HG03521 (cell line): ENCODE measurements at regions not wholly inside any gene's neighbourhood (a gene's known extent, or its start where the extent isn't known, plus 50 kb on each side); places are given as distances from the start of the nearest gene placed in this dataset.

Experiments
- ATAC-seq: cut with Tn5 transposase; IDR thresholded peaks from one replicate; pipeline ENCODE4 v1.9.1; 2021; ENCODE audit warnings: mild to moderate bottlenecking, moderate library complexity; ENCODE audit not compliant: unreplicated experiment

DNA sequence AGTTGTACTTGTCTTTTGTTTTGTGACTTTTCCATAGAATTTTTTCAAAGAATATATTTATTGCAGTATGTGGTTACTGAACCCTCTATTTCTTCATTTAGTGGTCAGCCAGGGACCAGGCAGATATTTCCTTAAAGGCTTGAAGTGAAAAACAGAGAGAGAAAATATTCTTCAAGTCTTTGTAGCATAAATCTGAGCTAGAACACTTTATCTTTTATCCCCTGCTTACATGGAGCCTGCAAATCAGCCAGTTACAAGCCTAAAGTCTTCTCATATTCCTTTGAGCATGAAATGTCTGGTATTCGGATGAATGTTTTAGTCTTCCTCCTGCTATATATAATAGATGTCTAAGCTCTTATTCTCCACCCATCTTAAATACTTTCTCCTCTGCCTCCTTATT, 1557.5 kb upstream of the ACVR2A start:
- ATAC-seq: no peak

DNA sequence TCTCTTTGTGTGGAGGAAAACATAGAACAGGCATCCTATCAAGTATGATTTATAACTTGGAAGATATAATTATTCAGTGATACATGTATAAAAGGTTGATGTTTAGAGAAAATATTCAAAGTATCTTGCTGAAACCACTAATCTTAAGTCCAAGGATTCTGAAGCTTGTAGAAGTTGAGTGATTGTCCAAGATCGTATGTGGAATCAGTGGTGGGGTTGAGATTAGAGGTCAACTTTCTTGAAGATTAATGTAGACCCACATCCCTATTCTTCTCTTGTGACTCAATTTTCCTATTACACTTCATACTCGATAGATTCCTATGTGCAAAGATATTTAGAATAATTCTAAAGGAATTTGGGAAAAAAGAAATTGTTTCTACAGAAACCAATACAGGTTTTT, 1565.9 kb upstream of the ACVR2A start:
- ATAC-seq: no peak

DNA sequence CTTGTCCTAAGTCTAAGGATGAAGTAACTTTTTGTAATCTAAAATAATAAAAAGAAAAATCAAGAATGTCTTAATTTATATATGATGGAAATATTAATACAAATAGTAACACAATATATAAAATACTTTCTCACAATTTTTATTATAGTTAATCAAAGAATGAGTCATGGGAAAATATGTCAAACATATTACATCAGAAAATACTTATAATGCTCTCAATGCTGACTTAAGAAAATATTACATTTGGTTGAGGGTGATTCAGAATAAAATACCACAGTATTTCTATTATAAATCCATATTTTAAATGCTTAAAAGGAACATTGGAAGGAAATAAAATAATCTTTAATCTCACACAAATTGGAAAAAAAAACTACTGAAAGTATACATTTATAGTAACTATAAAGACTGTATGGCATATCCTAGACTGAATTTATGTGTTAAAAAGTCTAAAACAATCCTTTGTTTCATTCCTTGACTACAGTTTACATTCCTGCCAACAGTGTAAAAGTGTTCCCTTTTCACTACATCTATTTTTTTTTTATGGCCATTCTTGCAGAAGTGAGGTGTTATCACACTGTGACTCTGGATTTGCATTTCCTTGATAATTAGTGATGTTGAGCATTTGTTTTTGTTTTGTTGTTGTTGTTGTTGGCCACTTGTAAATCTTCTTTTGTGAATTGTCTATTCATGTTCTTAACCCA, 1573.5 kb upstream of the ACVR2A start:
- ATAC-seq: no peak

DNA sequence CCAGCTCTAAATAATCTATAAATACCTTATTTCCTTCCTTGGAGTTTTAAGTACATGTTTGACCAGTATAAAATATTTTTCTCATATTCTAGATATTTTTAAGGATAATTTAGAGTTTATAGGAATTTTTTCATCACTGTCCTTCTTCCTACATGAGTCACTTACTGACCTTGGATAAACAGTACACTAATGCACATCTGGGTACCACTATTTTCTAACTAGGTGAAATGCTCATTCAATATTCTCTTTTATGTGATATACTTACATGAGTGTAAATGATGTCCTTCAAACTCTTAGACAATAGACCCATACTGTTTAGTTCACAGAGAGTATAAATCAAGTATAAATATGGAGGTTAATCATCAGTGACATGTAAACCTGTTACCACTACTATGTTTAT, 1574.2 kb upstream of the ACVR2A start:
- no peak for ATAC-seq

DNA sequence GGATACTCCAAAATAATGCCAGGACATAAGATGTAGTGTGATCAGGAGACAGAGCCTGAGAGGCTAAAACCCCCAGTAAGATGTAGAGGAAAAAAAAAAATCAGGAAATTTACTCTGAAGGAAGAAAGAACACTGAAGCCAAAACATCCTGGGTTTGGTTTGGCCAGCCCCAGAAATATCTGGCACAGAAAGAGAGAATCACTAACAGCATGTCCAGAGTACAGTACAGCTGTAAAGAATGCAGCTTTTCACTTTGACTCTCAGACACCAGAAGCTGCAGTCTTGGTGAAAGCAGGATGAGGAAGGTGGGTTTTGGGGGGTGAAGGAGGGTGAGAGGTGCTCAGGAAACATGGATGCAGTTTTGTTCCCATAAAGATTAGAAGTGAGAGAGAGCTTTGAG, 1577.7 kb upstream of the ACVR2A start:
- ATAC-seq: no peak

DNA sequence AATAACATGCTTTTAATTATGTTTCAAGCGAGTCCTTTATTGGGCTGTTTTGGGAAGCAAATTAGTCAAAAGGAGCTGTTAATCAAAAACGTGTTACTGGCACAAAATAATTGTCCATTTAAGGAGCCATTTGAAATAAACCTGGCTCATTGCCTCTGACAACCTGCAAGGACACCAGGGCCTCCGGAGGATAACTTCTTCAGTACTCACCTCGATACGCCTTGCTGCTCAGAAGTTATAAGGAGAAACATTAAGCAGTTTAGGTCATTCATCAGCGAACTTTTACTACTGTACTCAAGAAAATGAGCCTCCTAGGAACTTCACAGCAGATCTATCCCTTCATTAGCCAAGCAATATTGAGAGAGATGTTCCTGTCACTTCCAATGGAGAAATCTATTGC, 1579.2 kb upstream of the ACVR2A start:
- no peak for ATAC-seq

DNA sequence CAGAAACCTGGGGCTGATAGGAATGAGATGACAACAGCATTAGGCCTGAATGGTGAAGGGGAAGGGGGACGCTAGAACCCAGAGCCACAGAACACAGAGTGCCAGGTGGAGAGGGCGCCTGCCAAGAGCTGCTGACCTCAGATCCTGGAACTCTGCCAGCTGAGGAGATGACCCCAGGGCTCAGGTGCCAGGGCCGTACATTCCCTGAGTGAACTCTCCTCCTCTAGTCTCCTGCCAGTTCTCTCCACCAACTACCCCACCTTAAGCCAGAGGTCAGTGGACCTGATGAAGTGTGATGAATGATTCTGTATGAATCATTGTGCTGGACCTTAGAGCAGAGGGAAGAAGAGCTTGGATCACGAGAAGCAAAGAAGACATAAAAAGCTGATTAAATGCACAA, 1582.2 kb upstream of the ACVR2A start:
- ATAC-seq: no peak

DNA sequence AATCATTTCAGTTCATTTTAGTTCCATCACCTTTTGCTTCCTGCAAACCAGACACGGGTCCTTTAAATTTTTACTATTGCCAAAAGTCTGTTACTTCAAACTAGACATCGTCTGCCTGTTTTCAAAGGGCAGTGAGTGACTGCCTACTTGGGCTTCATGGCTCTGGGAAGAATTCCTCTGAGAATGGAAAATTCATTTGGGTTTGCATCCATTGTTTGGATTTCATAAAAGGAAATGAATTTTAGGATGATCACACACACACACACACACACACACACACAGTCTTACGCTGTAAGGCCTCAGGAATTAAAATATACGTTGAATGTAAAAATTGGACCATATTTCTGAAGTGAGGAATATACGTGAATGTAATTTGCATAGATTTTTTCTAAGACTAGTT, 1584.3 kb upstream of the ACVR2A start:
- ATAC-seq: no peak

DNA sequence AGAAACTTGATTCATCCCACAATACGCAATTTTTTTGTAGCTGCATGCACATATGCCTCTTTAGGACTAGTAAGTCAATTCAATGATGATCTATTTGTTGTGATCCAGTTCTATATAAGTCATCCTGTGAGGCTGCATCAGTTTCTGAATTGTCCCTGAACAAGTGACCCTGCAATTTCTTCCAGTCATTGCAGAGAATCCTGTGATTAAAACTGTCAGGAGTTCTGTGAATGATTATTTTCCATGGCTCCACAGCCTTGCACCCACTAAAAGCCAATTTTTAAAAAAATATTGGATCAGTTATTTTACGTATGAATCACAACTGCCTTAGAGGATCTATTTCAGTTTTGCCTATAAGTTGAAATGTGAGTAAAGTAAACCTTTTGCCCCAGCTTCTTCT, 1585.0 kb upstream of the ACVR2A start:
- no peak for ATAC-seq

DNA sequence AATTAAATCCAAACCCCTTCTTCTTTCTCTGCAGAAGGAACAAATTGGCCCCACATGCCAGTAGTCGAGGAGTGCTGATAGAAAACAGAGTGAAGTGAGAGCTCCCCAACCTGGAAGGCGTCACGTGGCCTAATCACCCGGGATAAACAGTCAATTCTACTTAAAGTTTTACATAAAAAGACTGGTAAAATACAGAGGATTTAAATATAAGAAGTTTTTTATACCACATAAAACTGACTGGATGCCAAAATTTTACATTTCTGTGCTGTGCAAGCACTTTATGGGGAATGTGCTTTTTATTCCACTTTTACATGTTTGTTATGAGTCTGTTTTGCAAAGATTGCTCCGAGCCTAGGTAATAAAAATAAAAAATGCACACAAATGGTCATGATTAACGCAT, 1586.8 kb upstream of the ACVR2A start:
- no peak for ATAC-seq

DNA sequence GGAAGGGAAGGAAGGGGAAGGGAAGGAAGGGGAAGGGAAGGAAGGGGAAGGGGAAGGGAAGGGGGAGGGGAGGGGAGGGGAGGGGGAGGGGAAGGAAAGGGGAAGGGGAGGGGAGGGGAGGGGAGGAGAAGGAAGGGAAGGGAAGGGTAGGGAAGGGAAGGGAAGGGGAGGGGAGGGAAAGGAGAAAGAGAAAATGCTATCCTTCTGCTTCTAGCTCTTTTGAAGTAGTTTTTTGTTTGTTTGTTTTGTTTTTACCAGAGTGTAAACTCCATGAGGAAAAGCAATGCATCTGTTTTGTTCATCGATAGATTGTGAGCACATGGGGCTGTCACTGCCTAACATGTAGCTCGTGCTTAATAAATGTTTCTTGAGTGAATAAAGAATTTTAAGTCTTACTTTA, 1592.7 kb upstream of the ACVR2A start:
- ATAC-seq: no peak

DNA sequence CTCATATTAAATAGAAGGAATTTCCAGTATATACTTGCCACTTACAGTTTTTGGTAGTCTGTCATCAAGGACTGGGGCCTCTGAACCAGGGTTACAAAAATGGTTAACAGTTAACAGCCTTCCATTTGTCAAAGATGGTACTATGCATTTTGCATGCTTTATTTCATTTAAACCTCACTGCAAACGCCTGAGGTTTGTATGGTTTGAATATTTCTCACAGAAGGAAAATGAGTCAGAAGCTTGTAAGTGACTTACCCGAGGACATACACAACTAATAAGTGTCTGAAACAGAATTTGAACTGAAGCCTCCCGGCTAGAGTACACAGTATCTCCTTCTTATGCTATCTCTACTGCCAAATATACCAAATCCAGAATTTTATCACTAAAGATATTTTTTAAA, 1593.5 kb upstream of the ACVR2A start:
- no peak for ATAC-seq

DNA sequence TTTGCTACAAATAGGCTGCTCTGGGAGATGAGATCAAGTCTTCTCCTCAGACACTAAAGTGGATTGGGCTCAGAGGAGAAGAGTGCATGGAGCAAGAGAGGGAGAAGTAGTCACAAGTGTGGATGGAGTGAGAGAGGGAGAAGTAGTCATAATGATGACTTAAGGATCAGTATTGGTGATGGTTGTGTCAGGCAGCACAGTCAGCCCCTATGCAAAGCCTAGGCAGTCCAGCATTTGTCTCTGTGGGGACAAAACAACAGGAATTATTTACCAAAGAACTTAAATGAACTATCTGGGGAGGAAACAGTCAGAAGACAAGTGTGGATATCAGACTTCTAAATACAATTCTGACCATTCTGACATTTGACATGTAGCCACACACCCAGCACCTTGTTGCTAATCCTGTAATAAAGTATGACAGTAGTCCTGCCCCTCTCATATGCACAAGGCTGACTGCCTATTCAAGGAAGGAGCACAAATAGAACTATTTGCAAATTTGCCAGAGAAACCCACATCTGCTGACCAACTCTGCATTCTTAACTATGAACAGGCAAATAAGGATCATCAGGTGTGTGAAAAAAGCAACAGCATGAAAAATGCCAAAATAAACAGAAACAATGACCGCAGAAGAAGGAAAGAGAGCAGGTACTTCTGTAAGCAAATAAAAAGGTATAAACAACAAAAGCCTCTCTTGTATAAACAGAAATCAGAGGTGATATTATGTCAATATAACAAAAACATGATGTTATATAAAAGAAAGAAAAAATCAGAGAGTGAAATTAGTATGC, 1597.9 kb upstream of the ACVR2A start:
- ATAC-seq: no peak

DNA sequence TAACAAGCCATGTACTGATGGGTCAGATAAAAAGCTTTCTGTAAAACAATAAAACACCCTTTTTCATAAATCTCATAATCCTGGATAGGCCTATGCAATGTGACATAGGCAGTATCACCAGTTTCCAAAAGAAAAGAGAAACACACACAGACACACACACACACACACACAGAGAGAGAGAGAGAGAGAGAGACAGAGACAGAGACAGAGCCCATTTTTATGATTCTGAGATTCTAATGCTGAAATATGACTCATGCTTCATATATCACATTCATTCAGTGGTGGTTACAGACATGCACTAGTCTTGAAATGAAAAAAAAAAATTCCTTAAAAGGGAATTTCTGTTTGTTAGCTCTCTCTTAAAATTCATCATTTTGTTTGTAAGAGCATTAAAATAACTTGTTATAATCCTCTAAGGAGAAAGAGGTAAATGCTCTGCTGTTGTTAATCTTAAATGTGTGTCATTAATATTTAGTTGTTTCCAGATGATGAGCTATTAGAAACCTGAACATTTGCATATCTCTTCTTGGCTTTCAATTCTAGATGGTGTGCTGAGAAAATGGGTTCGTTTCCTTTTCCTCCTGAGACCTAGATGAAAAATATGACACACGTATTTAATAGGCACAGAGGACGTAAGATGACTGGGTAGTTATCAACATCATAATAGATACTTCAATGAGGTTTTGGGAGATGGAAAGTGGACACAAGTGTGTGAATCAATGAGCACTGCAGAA, 1598.7 kb upstream of the ACVR2A start:
- ATAC-seq: no peak

DNA sequence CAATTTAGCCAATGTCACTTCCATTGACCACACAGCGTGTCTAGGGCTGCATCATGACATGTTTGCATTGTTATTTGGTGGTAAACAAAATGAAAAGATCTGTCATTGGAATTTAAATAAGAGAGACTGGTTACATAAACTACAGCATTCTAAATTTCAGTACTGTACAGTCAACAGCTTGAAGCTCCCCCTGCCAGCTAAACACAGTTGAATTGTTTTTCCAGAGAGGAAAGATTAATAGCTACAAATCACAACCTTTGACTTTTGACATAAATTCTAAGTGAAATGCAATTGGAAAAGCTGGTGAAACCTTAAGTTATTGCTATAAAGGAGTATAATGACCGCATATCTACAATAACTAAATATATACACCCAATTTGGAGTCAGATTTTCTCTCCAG, 1600.0 kb upstream of the ACVR2A start:
- no peak for ATAC-seq

DNA sequence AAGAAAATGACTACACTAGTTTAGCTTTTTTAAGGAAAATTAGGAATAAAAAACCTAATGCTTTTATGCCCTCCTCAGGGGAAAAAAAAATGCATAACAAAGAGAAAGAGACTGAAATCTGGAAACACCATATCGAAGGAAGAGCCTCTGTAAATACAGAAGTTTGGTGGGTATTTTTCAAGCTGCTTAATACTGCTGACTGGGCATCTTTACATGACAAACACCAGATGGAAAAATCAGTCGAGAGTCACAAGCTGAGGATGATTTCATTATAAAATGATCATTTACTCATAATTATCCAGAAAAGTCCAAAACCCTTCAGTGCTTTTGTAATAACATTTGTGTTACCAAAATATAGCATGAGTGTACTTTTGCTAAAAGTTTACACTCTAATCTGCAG, 1600.7 kb upstream of the ACVR2A start:
- ATAC-seq: no peak

DNA sequence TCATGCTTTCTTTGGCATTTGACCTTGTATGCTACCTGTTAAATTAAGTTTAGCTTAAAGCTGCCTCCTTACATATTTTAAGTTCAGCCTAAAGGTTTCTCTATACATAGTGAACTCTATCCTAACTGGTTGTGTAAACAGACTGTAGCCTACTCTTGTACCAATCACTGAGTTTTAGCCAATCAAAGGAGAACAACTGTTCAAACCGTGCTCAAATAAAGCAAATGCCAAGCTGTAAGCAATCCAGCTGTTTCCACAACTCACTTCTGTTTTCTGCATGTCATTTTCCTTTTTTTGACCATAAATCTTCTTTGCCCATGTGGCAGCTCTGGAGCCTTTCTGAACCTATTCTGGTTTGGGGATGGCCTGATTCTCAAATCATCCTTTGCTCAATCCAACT, 1603.8 kb upstream of the ACVR2A start:
- ATAC-seq: no peak

DNA sequence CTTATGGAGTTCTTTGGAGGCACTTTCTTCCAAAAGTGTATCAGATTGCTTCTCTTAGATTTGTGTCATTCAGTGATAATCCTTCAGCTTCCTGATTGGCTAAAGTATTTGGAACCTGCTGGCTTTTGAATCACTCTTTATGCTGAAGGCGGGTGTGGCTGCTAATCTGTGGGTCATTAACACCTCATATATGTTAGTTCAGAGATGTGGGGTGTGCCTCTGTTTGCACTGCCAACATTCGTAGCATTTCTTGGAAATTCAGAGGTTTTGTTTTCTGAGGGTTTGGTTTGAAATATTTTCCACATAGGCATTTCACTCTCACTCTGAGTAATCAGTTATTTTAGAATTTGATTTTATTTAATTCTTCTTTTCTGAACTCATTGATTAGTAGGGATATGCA, 1604.4 kb upstream of the ACVR2A start:
- ATAC-seq: no peak

DNA sequence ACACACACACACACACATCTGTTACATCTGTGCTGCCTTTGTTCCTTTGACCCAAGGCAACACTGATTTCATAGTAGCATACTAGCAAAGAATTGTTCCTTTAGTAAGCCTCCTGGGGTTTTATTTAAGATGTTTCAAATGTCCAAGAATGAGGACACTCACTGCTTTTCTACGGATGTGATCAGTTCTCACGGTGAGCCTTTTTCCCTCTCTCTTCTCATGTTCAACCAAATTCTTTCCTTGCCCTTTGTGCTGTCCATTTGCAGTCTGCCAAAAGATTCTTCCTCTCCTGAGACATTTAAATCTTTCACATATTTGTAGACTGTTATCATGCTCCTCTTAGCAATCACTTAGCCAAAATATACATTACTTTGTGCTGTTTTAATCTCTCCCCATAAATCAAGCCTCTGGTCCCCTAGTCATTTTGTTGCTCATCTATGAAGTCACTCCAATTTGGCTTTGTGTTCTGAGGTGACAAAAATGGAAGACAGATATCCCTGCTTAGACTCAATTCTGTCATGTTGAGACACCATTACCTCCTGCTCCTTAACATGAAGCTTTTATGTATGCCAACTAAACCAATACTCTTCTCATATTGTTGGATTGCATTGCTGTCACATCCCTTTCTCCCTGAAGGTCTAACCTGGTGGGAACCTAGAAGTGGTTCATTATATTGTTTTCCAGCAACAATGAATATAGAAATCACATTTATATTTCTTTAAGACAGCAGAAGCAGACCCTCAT, 1605.3 kb upstream of the ACVR2A start:
- ATAC-seq: no peak

DNA sequence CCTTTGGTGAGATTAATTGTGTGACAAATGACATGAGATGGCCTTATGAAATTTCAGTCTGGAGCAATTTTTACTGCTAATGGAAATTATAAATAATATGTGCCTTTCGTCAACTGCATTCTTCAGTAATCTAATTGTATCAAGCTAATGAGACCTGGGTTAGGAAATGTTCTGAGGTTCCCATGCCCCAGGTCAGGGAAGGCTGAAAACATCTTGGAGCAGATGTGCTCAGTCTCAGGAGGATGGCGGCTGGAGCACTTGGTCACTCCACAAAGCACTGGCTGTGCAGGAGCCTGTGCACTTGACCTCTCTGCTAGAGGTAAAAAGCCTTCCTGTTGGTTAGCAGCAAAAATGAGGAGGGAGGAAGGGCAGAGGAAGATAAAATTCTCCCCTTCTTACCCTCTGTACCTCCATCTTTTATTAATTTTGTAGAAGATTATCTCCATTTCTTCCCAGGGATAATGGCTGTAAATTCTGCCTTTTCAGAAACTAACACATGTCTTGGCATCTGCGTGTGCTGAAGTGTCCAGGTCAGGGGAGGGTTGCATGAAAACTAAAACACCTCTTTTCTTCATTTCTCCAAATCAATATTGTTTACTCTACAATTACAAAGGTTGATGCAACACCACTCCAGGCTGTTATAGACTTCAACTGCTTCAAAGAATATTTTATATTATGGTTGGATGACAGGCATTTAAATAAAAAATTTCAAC, 1606.4 kb upstream of the ACVR2A start:
- no peak for ATAC-seq

DNA sequence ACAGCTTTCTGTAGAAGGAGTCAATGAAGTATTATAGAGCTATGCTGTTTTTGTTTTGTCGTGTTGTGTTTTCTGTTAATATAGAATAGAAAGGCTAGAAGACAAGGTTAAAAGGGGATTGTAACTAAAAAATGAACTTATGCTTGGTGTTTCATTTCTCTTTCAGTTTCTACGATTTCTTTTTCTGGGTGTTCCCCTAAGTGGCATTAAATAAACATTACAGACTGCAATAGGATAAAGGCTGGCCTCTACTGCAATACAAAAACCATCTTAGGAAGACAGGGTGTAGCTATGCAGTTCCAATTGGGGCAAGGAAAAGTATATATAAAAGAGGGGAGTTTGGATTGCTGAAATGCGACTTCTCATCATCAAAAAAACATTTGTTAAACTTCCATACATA, 1609.7 kb upstream of the ACVR2A start:
- ATAC-seq: no peak
